Skin of body (tissue), 1 donor: ENCODE measurements at regions not wholly inside any gene's neighbourhood (a gene's known extent, or its start where the extent isn't known, plus 50 kb on each side); places are given as distances from the start of the nearest gene placed in this dataset.
A peak's percentile ranks its signal among the peaks of the same experiment; 100 is the strongest.
"Not testable (repeated sequence)": the region's sequence is repeated elsewhere in the genome, so short reads cannot be mapped to it uniquely, and the experiment has no call there.

Experiments
- DNase-seq: peaks from one replicate; lab custom pipeline; 2025; lab: John Stamatoyannopoulos, UW

GRCh38 chr6:167208819-167209576 is 51.2 kb upstream of the GPR31 start:
- no peak for DNase-seq

- DNase-seq: no peak
These were observed 51.8 kb upstream of the GPR31 start for GRCh38 chr6:167209577-167209975.

GRCh38 chr6:167210375-167211294 is 52.9 kb upstream of the GPR31 start:
- no peak for DNase-seq

- no peak for DNase-seq
These were observed 53.5 kb upstream of the GPR31 start for GRCh38 chr6:167211295-167211648.

- DNase-seq: peak; percentile 21
These were observed 54.3 kb upstream of the GPR31 start for GRCh38 chr6:167211881-167212712.

GRCh38 chr6:167212713-167213005 is 54.9 kb upstream of the GPR31 start:
- no peak for DNase-seq

- DNase-seq: no peak
These were observed 56.4 kb upstream of the GPR31 start for GRCh38 chr6:167214206-167214605.

- not testable (repeated sequence) for DNase-seq
These were observed 57.9 kb upstream of the GPR31 start for GRCh38 chr6:167215429-167216250.

GRCh38 chr6:167216390-167217050 is 58.7 kb upstream of the GPR31 start:
- not testable (repeated sequence) for DNase-seq

GRCh38 chr6:167217073-167217472 is 59.3 kb upstream of the GPR31 start:
- not testable (repeated sequence) for DNase-seq

- not testable (repeated sequence) for DNase-seq
These were observed 60.4 kb upstream of the GPR31 start for GRCh38 chr6:167217951-167218759.

- DNase-seq: not testable (repeated sequence)
These were observed 61.3 kb upstream of the GPR31 start for GRCh38 chr6:167219079-167219478.

GRCh38 chr6:167219967-167220512 is 62.3 kb upstream of the GPR31 start:
- DNase-seq: no peak

GRCh38 chr6:167221400-167222201 is 63.8 kb upstream of the GPR31 start:
- no peak for DNase-seq

- DNase-seq: not testable (repeated sequence)
These were observed 65.3 kb upstream of the UNC93A start for GRCh38 chr6:167225566-167226382.

GRCh38 chr6:167226383-167226685 is 64.8 kb upstream of the UNC93A start:
- DNase-seq: no peak

GRCh38 chr6:167226791-167227190 is 64.3 kb upstream of the UNC93A start:
- DNase-seq: no peak

GRCh38 chr6:167227984-167228383 is 63.1 kb upstream of the UNC93A start:
- DNase-seq: no peak
